CD4-positive, alpha-beta memory T cell (primary cell): ENCODE measurements at regions not wholly inside any gene's neighbourhood (a gene's known extent, or its start where the extent isn't known, plus 50 kb on each side); places are given as distances from the start of the nearest gene placed in this dataset.

Experiments used
- CTCF ChIA-PET: fragments of 350-600 bp; sonication (Branson Sonifier 250); formaldehyde crosslinking; loops from one replicate; lab custom pipeline; 2021; ENCODE audit warnings: inconsistent platforms; ENCODE audit not compliant: partially characterized antibody; lab: Charles Lee
- POLR2A ChIA-PET: fragments of 350-600 bp; sonication (Branson Sonifier 250); formaldehyde crosslinking; loops from one replicate; lab custom pipeline; 2021; ENCODE audit not compliant: partially characterized antibody; lab: Charles Lee
- DNase-seq, 5 donors: peaks; one replicate each; pipeline versions ENCODE4 v3.0.0 to v3.0.0-alpha.2; 2020 to 2022; ENCODE audit warnings: mixed read lengths in 1 of 5
- H3K27ac ChIP-seq: one replicate; pipeline ENCODE4 v1.7.0; 2013; ENCODE audit warnings: low read depth, low read length
- H3K27me3 ChIP-seq: 2 replicates; pipeline ENCODE4 v1.7.0; 2013; ENCODE audit warnings: mild to moderate bottlenecking, low read length, moderate library complexity; ENCODE audit not compliant: insufficient read depth
- H3K36me3 ChIP-seq: 2 replicates; pipeline ENCODE4 v1.7.0; 2013; ENCODE audit warnings: mild to moderate bottlenecking, low read length, moderate library complexity; ENCODE audit not compliant: insufficient read depth
- H3K4me1 ChIP-seq: 2 replicates; pipeline ENCODE4 v1.7.0; 2013; ENCODE audit warnings: mild to moderate bottlenecking, low read length, moderate library complexity; ENCODE audit not compliant: insufficient read depth
- H3K4me3 ChIP-seq, 2 donors: one replicate each; pipeline ENCODE4 v1.7.0; 2013; ENCODE audit warnings: low read length in 2 of 2, mild to moderate bottlenecking in 1 of 2
- H3K9me3 ChIP-seq, 2 donors: one replicate each; pipeline ENCODE4 v1.7.0; 2013; ENCODE audit warnings: low read length in 2 of 2, control low read depth in 1 of 2; ENCODE audit not compliant: control insufficient read depth in 1 of 2
- H3K27ac Mint-ChIP-seq, 7 donors: one replicate each; pipeline ENCODE4 v1.8.0; 2020 to 2021; ENCODE audit warnings: mixed read lengths in 7 of 7, mild to moderate bottlenecking in 6 of 7, inconsistent platforms in 3 of 7, moderate library complexity in 3 of 7
- H3K27me3 Mint-ChIP-seq, 2 donors: one replicate each; pipeline ENCODE4 v1.8.0; 2020 to 2021; ENCODE audit warnings: mixed read lengths in 2 of 2
- H3K36me3 Mint-ChIP-seq, 2 donors: one replicate each; pipeline ENCODE4 v1.8.0; 2020 to 2021; ENCODE audit warnings: mixed read lengths in 2 of 2, inconsistent platforms in 1 of 2, mild to moderate bottlenecking in 1 of 2
- H3K4me1 Mint-ChIP-seq, 4 donors: one replicate each; pipeline ENCODE4 v1.8.0; 2020 to 2021; ENCODE audit warnings: mixed read lengths in 4 of 4, mild to moderate bottlenecking in 1 of 4
- H3K4me3 Mint-ChIP-seq, 8 donors: one replicate each; pipeline ENCODE4 v1.8.0; 2020 to 2021; ENCODE audit warnings: mixed read lengths in 8 of 8, mild to moderate bottlenecking in 7 of 8, moderate library complexity in 6 of 8, inconsistent platforms in 3 of 8
- H3K9me3 Mint-ChIP-seq, 8 donors: one replicate each; pipeline ENCODE4 v1.8.0; 2020 to 2021; ENCODE audit warnings: mixed read lengths in 8 of 8, mild to moderate bottlenecking in 5 of 8, inconsistent platforms in 3 of 8, moderate library complexity in 1 of 8
- intact Hi-C: fragments of 100-400 bp; cut with micrococcal nuclease; formaldehyde crosslinking; loops from one replicate; pipeline ENCODE4 v1.15.1; 2023

- Histone ChIP-seq H3K27me3 (no peaks in the 10 kb centered on the region), H3K4me3 (no peak overlapping the region), H3K36me3 (no peaks in the 10 kb centered on the region), H3K4me1 (no peaks in the 10 kb centered on the region), H3K9me3 (no peaks in the 10 kb centered on the region), H3K27ac (no peak overlapping the region)
- POLR2A ChIA-PET = no interaction called here
- no peaks in the 10 kb centered on the region for H3K36me3 Mint-ChIP-seq
- no peak overlapping the region for H3K4me3 Mint-ChIP-seq
- no peak for DNase-seq
- intact Hi-C loops = no loop called here
- H3K9me3 Mint-ChIP-seq = peaks cover 0 to 3% (median 0%) of the 10 kb centered on the region in 8 donors
- H3K27me3 Mint-ChIP-seq = peaks cover 5 to 9% of the 10 kb centered on the region in 2 donors
- no peak overlapping the region for H3K27ac Mint-ChIP-seq
- CTCF ChIA-PET = no interaction called here
- no peaks in the 10 kb centered on the region for H3K4me1 Mint-ChIP-seq
Observed at GRCh38 chr12:13365748-13366366, 169.3 kb downstream of the EMP1 start.

GRCh38 chr12:13362260-13362841 lies 165.8 kb downstream of the EMP1 start:
- peaks cover 9 to 15% of the 10 kb centered on the region in 2 donors for H3K27me3 Mint-ChIP-seq
- CTCF ChIA-PET = interaction anchor here (0.8 to 2.4 kb wide), 13 partner anchors 10 to 805 kb away, joined by 3 to 22 read pairs (median 5); no protein-coding TSS in a partner anchor
- peak in 4 of 5 donors; percentile 5 to 26 (median 14) for DNase-seq
- no peaks in the 10 kb centered on the region for H3K4me1 Mint-ChIP-seq
- Histone ChIP-seq H3K27me3 (no peaks in the 10 kb centered on the region), H3K9me3 (no peaks in the 10 kb centered on the region), H3K4me1 (no peaks in the 10 kb centered on the region), H3K27ac (no peak overlapping the region), H3K36me3 (no peaks in the 10 kb centered on the region), H3K4me3 (no peak overlapping the region)
- peaks cover 0 to 3% (median 0%) of the 10 kb centered on the region in 8 donors for H3K9me3 Mint-ChIP-seq
- intact Hi-C loops = no loop called here
- H3K36me3 Mint-ChIP-seq = no peaks in the 10 kb centered on the region
- POLR2A ChIA-PET = no interaction called here
- H3K27ac Mint-ChIP-seq = no peak overlapping the region
- H3K4me3 Mint-ChIP-seq = no peak overlapping the region

DNA sequence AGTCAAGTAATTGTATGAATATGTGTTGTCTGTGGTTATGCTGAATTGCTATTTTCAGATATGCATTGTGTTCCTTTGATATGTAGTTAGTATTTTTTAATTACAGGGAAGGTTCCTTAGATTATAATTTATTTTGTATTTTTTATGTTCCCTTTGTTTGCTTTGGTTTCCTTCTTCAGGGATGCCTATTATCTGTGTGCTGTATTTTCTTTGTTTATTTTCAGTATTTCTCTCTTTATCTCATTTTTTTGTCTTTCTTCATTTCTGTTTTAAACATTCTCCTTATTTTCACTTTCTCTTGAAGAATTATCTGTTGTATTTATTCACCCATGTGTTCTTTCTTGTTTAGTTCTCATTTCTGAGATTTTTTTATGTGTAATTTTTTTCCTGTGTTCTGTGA lies 163.1 kb downstream of the EMP1 start:
- H3K4me3 ChIP-seq = no peak overlapping the region
- no peaks in the 10 kb centered on the region for H3K9me3 ChIP-seq
- H3K27ac ChIP-seq = no peak overlapping the region
- no peaks in the 10 kb centered on the region for H3K36me3 Mint-ChIP-seq
- no peak for DNase-seq
- no peaks in the 10 kb centered on the region for H3K27me3 ChIP-seq
- no peaks in the 10 kb centered on the region for H3K4me1 Mint-ChIP-seq
- H3K4me1 ChIP-seq = no peaks in the 10 kb centered on the region
- H3K4me3 Mint-ChIP-seq = no peak overlapping the region
- H3K36me3 ChIP-seq = no peaks in the 10 kb centered on the region
- ChIA-PET CTCF (interaction anchor here (0.9 kb wide), 1 partner anchor 11 kb away, joined by 3 read pairs; no protein-coding TSS in a partner anchor), POLR2A (no interaction called here)
- intact Hi-C loops = no loop called here
- no peak overlapping the region for H3K27ac Mint-ChIP-seq
- peaks cover 7 to 12% of the 10 kb centered on the region in 2 donors for H3K27me3 Mint-ChIP-seq
- no peaks in the 10 kb centered on the region for H3K9me3 Mint-ChIP-seq

DNA sequence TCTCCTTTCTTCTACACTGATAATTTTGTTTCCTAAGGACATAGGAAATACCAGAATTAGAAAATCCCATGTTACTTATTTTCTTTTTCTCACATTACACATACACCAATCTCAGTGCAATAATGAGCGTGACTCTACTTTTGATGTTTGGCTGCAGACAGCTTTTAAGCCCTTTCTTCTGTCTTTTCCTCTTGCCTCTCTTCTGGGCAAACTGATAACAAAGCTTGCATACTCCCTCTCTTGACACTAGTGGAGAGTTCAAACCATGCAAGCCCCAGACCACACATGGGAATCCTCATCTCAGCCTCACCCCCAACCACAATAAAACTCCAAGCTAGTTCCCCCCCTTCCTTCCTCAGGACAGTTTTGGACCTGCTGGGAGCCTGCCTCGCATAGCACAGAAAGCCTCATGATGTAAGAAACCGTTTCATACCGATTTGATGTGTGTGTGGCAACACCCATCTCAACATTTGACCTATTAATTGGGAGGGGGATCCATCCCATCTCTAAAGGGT lies 161.9 kb downstream of the EMP1 start:
- no peaks in the 10 kb centered on the region for H3K4me1 ChIP-seq
- no peak overlapping the region for H3K4me3 ChIP-seq
- no peaks in the 10 kb centered on the region for H3K36me3 ChIP-seq
- Mint-ChIP-seq H3K4me1 (no peaks in the 10 kb centered on the region), H3K36me3 (no peaks in the 10 kb centered on the region), H3K9me3 (no peaks in the 10 kb centered on the region), H3K27ac (no peak overlapping the region), H3K4me3 (no peak overlapping the region), H3K27me3 (peaks cover 7 to 11% of the 10 kb centered on the region in 2 donors)
- no peaks in the 10 kb centered on the region for H3K27me3 ChIP-seq
- no peaks in the 10 kb centered on the region for H3K9me3 ChIP-seq
- intact Hi-C loops = no loop called here
- ChIA-PET CTCF (no interaction called here), POLR2A (no interaction called here)
- no peak overlapping the region for H3K27ac ChIP-seq
- no peak for DNase-seq

GRCh38 chr12:13350946-13351345 lies 154.4 kb downstream of the EMP1 start:
- Histone ChIP-seq H3K27ac (no peak overlapping the region), H3K4me3 (no peak overlapping the region), H3K36me3 (no peaks in the 10 kb centered on the region), H3K4me1 (no peaks in the 10 kb centered on the region), H3K27me3 (no peaks in the 10 kb centered on the region), H3K9me3 (no peaks in the 10 kb centered on the region)
- no peak overlapping the region for H3K4me3 Mint-ChIP-seq
- no peaks in the 10 kb centered on the region for H3K4me1 Mint-ChIP-seq
- H3K9me3 Mint-ChIP-seq = no peaks in the 10 kb centered on the region
- DNase-seq = no peak
- ChIA-PET POLR2A (no interaction called here), CTCF (interaction anchor here (0.8 to 0.9 kb wide), 2 partner anchors 11 to 16 kb away, joined by 3 to 7 read pairs; no protein-coding TSS in a partner anchor)
- peaks cover 14 to 22% of the 10 kb centered on the region in 2 donors for H3K27me3 Mint-ChIP-seq
- intact Hi-C loops = no loop called here
- H3K27ac Mint-ChIP-seq = no peak overlapping the region
- no peaks in the 10 kb centered on the region for H3K36me3 Mint-ChIP-seq

- Histone ChIP-seq H3K36me3 (no peaks in the 10 kb centered on the region), H3K27ac (no peak overlapping the region), H3K4me1 (no peaks in the 10 kb centered on the region), H3K9me3 (no peaks in the 10 kb centered on the region), H3K4me3 (no peak overlapping the region), H3K27me3 (no peaks in the 10 kb centered on the region)
- Mint-ChIP-seq H3K27ac (no peak overlapping the region), H3K9me3 (no peaks in the 10 kb centered on the region), H3K27me3 (peaks cover 14 to 20% of the 10 kb centered on the region in 2 donors), H3K4me3 (no peak overlapping the region), H3K36me3 (no peaks in the 10 kb centered on the region), H3K4me1 (no peaks in the 10 kb centered on the region)
- ChIA-PET CTCF (interaction anchor here (0.8 to 1.3 kb wide), 3 partner anchors 11 to 16 kb away, joined by 3 to 7 read pairs (median 4); no protein-coding TSS in a partner anchor), POLR2A (no interaction called here)
- intact Hi-C loops = no loop called here
- DNase-seq = no peak
Observed at GRCh38 chr12:13350381-13350780, 153.9 kb downstream of the EMP1 start.

- Mint-ChIP-seq H3K27ac (no peak overlapping the region), H3K4me3 (no peak overlapping the region), H3K27me3 (peaks cover 16 to 29% of the 10 kb centered on the region in 2 donors), H3K36me3 (no peaks in the 10 kb centered on the region), H3K4me1 (no peaks in the 10 kb centered on the region), H3K9me3 (peaks cover 0 to 2% (median 0%) of the 10 kb centered on the region in 8 donors)
- Histone ChIP-seq H3K36me3 (no peaks in the 10 kb centered on the region), H3K27ac (no peak overlapping the region), H3K4me3 (no peak overlapping the region), H3K4me1 (no peaks in the 10 kb centered on the region), H3K9me3 (no peaks in the 10 kb centered on the region), H3K27me3 (no peaks in the 10 kb centered on the region)
- intact Hi-C loops = no loop called here
- POLR2A ChIA-PET = no interaction called here
- no peak for DNase-seq
- CTCF ChIA-PET = interaction anchor here (0.9 to 2.1 kb wide), 3 partner anchors 12 to 70 kb away, joined by 3 to 10 read pairs (median 4); no protein-coding TSS in a partner anchor
Observed at GRCh38 chr12:13348464-13348863, 151.9 kb downstream of the EMP1 start.
